Heart right ventricle (tissue), 16 donors: ENCODE measurements at regions not wholly inside any gene's neighbourhood (a gene's known extent, or its start where the extent isn't known, plus 50 kb on each side); places are given as distances from the start of the nearest gene placed in this dataset.

ENCODE experiments used
- ATAC-seq, 8 donors: fragments of 200-7000 bp; cut with Tn5 transposase; one replicate each; pipeline ENCODE4 v1.9.1; 2020; ENCODE audit warnings: mild to moderate bottlenecking in 8 of 8, moderate library complexity in 8 of 8, moderate number of reproducible peaks in 1 of 8
- DNase-seq, 2 donors: peaks; one replicate each; pipeline ENCODE4 v3.0.0-alpha.2; 2020
- H3K27ac ChIP-seq, 10 donors: fragments of 200-600 bp; sonication (generic) in 2 of 10; one replicate each; pipeline versions ENCODE4 v1.5.0 to v1.8.0; 2020 to 2022; ENCODE audit warnings: mild to moderate bottlenecking in 3 of 10
- H3K27me3 ChIP-seq, 7 donors: fragments of 200-600 bp; one replicate each; pipeline ENCODE4 v1.8.0; 2021 to 2022; ENCODE audit warnings: mild to moderate bottlenecking in 2 of 7
- H3K36me3 ChIP-seq, 9 donors: fragments of 200-600 bp; sonication (generic) in 1 of 9; one replicate each; pipeline versions ENCODE4 v1.5.0 to v1.8.0; 2020 to 2022; ENCODE audit warnings: mild to moderate bottlenecking in 2 of 9
- H3K4me1 ChIP-seq, 9 donors: fragments of 200-600 bp; sonication (generic) in 1 of 9; one replicate each; pipeline versions ENCODE4 v1.5.0 to v1.8.0; 2020 to 2022; ENCODE audit warnings: mild to moderate bottlenecking in 4 of 9
- H3K4me3 ChIP-seq, 10 donors: fragments of 200-600 bp; sonication (generic) in 2 of 10; one replicate each; pipeline versions ENCODE4 v1.5.0 to v1.8.0; 2020 to 2022; ENCODE audit warnings: mild to moderate bottlenecking in 7 of 10, moderate library complexity in 2 of 10
- H3K9me3 ChIP-seq, 11 donors: fragments of 200-600 bp in 10 of 11; sonication (generic) in 2 of 11; one replicate each; pipeline versions ENCODE4 v1.5.0 to v1.8.0; 2013 to 2022; ENCODE audit warnings: mild to moderate bottlenecking in 2 of 11, control low read depth in 1 of 11, moderate library complexity in 1 of 11
- CTCF ChIP-seq, 9 donors: fragments of 200-600 bp; sonication (generic) in 2 of 9; IDR thresholded peaks; one replicate each; pipeline versions ENCODE4 v1.5.0 to v1.8.0; 2021 to 2022; ENCODE audit warnings: antibody characterized with exemption in 9 of 9, mild to moderate bottlenecking in 5 of 9, moderate library complexity in 1 of 9
- WGBS, 2 donors: extraction: QIAGEN DNeasy Blood & Tissue Kit; methylation state at CpG; one replicate each; pipeline ENCODE4 v1.1.7; 2013; ENCODE audit warnings: inconsistent platforms in 1 of 2; 5-methylcytosine and 5-hydroxymethylcytosine counted together
- intact Hi-C, 10 donors: fragments of 100-400 bp; cut with DNase I; formaldehyde crosslinking; loops; one replicate each; pipeline versions ENCODE4 v1.11.1 to v1.14.2; 2022
- donor health status: Arrhythmogenic right ventricular cardiomyopathy.
- donor health status: ischemic (EF 13 %, LVEDD 7.1; RV severe dilation, severe dysfunction).
- donor health status: healthy with polysubstance abuse.
- donor health status: DM: no; HTN: yes; CAD: no.
- donor health status: DM: no; HTN: no; CAD: no.
- donor health status: ischemic (EF 25% LVEDD 6.9; RV normal size, moderate dysfunction).
- donor health status: ischemic (EF 25% LVEDD 5.7; RV mildly dilated, moderate dysfunction).
- donor health status: healthy.
- donor health status: DM: yes; HTN: yes; CAD: no.
- donor health status: Ischemic cardiomyopathy.
- donor health status: ischemic (EF 35%, LVEDD 5.7; RV mildly dilated, moderate dysfunction).
- donor health status: nonischemic (EF 11% LVEDD 7.7; RV severe dilation, severe dysfunction).
- donor health status: DM: yes; HTN: yes; CAD: no.
- donor health status: PGD.
- donor health status: ischemic (EF 29% LVEDD 5.4; RV normal size, mild dysfunction).
- donor health status: nonischemic (EF 23%, LVEDD 6.1; RV moderate dilation, normal function).

GRCh38 chr5:167895899-167896659 is 395.4 kb upstream of the WWC1 start:
- DNase-seq (no peak), ATAC-seq (no peak)
- H3K9me3 ChIP-seq: no peaks in the 10 kb centered on the region
- H3K36me3 ChIP-seq: no peaks in the 10 kb centered on the region
- H3K4me1 ChIP-seq: peaks cover 0 to 18% (median 4%) of the 10 kb centered on the region in 9 donors
- 87 to 89% methylated on average over 8 of the region's 8 CpGs for WGBS, 2 donors
- TF ChIP-seq CTCF (IDR thresholded peaks at IDR 0.05): no peak
- H3K4me3 ChIP-seq: no peak overlapping the region
- H3K27ac ChIP-seq: no peak overlapping the region
- intact Hi-C loops: no loop called here
- H3K27me3 ChIP-seq: no peaks in the 10 kb centered on the region

- DNase-seq (no peak), ATAC-seq (no peak)
- Histone ChIP-seq H3K27ac (no peak overlapping the region), H3K27me3 (peaks cover 0 to 3% (median 0%) of the 10 kb centered on the region in 7 donors), H3K9me3 (no peaks in the 10 kb centered on the region), H3K36me3 (no peaks in the 10 kb centered on the region), H3K4me3 (no peak overlapping the region), H3K4me1 (peaks cover 0 to 14% (median 4%) of the 10 kb centered on the region in 9 donors)
- TF ChIP-seq CTCF (IDR thresholded peaks at IDR 0.05): no peak
- 89% methylated on average over 10 of the region's 10 CpGs for WGBS, 2 donors
- intact Hi-C loops: no loop called here
Observed at GRCh38 chr5:167896814-167897213, 394.6 kb upstream of the WWC1 start.

- peaks cover 0 to 8% (median 0%) of the 10 kb centered on the region in 7 donors for H3K27me3 ChIP-seq
- no peak overlapping the region for H3K4me3 ChIP-seq
- DNase-seq: no peak
- H3K4me1 ChIP-seq: peaks cover 0 to 9% (median 3%) of the 10 kb centered on the region in 9 donors
- H3K27ac ChIP-seq: no peak overlapping the region
- 89 to 97% methylated on average over 1 of the region's 1 CpG for WGBS, 2 donors
- H3K9me3 ChIP-seq: no peaks in the 10 kb centered on the region
- no peak for ATAC-seq
- TF ChIP-seq CTCF (IDR thresholded peaks at IDR 0.05): no peak
- intact Hi-C loops: no loop called here
- no peaks in the 10 kb centered on the region for H3K36me3 ChIP-seq
Observed at GRCh38 chr5:167897371-167897770, 394.1 kb upstream of the WWC1 start.

GRCh38 chr5:167898361-167899042 is 392.9 kb upstream of the WWC1 start:
- no peak for TF ChIP-seq CTCF (IDR thresholded peaks at IDR 0.05)
- DNase-seq (no peak), ATAC-seq (no peak)
- intact Hi-C loops: no loop called here
- Histone ChIP-seq H3K4me3 (no peak overlapping the region), H3K9me3 (no peaks in the 10 kb centered on the region), H3K4me1 (no peaks in the 10 kb centered on the region), H3K27ac (no peak overlapping the region), H3K36me3 (no peaks in the 10 kb centered on the region), H3K27me3 (peaks cover 0 to 11% (median 0%) of the 10 kb centered on the region in 7 donors)
- WGBS, 2 donors: 76 to 82% methylated on average over 6 of the region's 6 CpGs
